GM12878 (cell line): ENCODE measurements at regions not wholly inside any gene's neighbourhood (a gene's known extent, or its start where the extent isn't known, plus 50 kb on each side); places are given as distances from the start of the nearest gene placed in this dataset.

ENCODE experiments used
- ATAC-seq: fragments of 200-7000 bp; cut with Tn5 transposase; 3 replicates; pipeline ENCODE4 v1.9.1; 2020; ENCODE audit warnings: mild to moderate bottlenecking, moderate library complexity
- BruUV-seq: library from RNA; stranded (reverse); fragments of 400-500 nt; replicated peaks from 2 replicates; lab custom pipeline; 2021; lab: Mats Ljungman, UMichigan
- CTCF ChIA-PET: fragments of 300-600 bp; sonication (Branson Sonifier 250); formaldehyde crosslinking; extraction: SDS; loops from one replicate; lab custom pipeline; 2021; ENCODE audit warnings: inconsistent platforms; lab: Yijun Ruan, JAX
- POLR2A ChIA-PET: fragments of 350-600 bp; formaldehyde crosslinking; extraction: SDS; loops from one replicate; lab custom pipeline; 2021; ENCODE audit warnings: inconsistent platforms; lab: Charles Lee
- RAD21 ChIA-PET: fragments of 300-600 bp; sonication (Branson Sonifier 250); formaldehyde crosslinking; loops from one replicate; lab custom pipeline; 2023; ENCODE audit warnings: antibody characterized with exemption; ENCODE audit not compliant: unreplicated experiment; lab: Charles Lee
- SMC1A ChIA-PET: fragments of 300-600 bp; sonication (Branson Sonifier 250); formaldehyde crosslinking; loops from one replicate; lab custom pipeline; 2023; ENCODE audit not compliant: unreplicated experiment, uncharacterized antibody; lab: Charles Lee
- DNase-seq: peaks from one replicate; pipeline ENCODE4 v3.0.0-alpha.2; 2011; ENCODE audit warnings: low read depth, low spot score
- FAIRE-seq: peaks from 3 replicates; lab custom pipeline; 2011; peaks lifted over from hg19 to GRCh38; lab: Jason Lieb, UNC
- H2AFZ ChIP-seq: 2 replicates; pipeline ENCODE4 v1.6.0; 2011; ENCODE audit warnings: low read depth, low read length, control low read depth; ENCODE audit not compliant: control insufficient read depth
- H3K27ac ChIP-seq: 2 replicates; pipeline ENCODE4 v1.5.1; 2011; ENCODE audit warnings: control low read depth; ENCODE audit not compliant: control insufficient read depth, insufficient read depth
- H3K27me3 ChIP-seq, 2 experiments: replicated peaks in 1 of 2; 2 replicates each; pipeline versions ENCODE4 v1.6.0 to v1.6.1; 2011; ENCODE audit warnings: low read length in 1 of 2; ENCODE audit not compliant: control insufficient read depth in 2 of 2, insufficient read depth in 2 of 2
- H3K36me3 ChIP-seq, 2 experiments: 2 replicates each; pipeline ENCODE4 v1.5.1; 2011; ENCODE audit warnings: low read length in 1 of 2; ENCODE audit not compliant: control insufficient read depth in 2 of 2, insufficient read depth in 2 of 2
- H3K4me1 ChIP-seq: 2 replicates; pipeline ENCODE4 v1.6.1; 2011; ENCODE audit warnings: mild to moderate bottlenecking, low read length, moderate library complexity, mixed read lengths; ENCODE audit not compliant: control insufficient read depth, insufficient read depth
- H3K4me2 ChIP-seq: 2 replicates; pipeline ENCODE4 v1.6.0; 2011; ENCODE audit warnings: control low read depth; ENCODE audit not compliant: control insufficient read depth, insufficient read depth
- H3K4me3 ChIP-seq: fragments of 200-600 bp; sonication (generic); 2 replicates; pipeline ENCODE4 v1.5.1; 2016
- H3K79me2 ChIP-seq: 2 replicates; pipeline ENCODE4 v1.6.0; 2011; ENCODE audit warnings: low read length; ENCODE audit not compliant: control insufficient read depth, insufficient read depth
- H3K9ac ChIP-seq: 2 replicates; pipeline ENCODE4 v1.8.0; 2011; ENCODE audit warnings: low read length, control low read depth, mixed read lengths; ENCODE audit not compliant: control insufficient read depth, insufficient read depth
- H3K9me3 ChIP-seq: replicated peaks from 3 replicates; pipeline ENCODE4 v1.5.1; 2011; ENCODE audit warnings: mild to moderate bottlenecking, low read length; ENCODE audit not compliant: control insufficient read depth, insufficient read depth
- H4K20me1 ChIP-seq: 2 replicates; pipeline ENCODE4 v1.6.0; 2011; ENCODE audit not compliant: control insufficient read depth, insufficient read depth
- CEBPB ChIP-seq, 2 experiments: fragments of 150-350 bp in 1 of 2; IDR thresholded peaks; 2 replicates each; pipeline ENCODE4 v1.6.1; 2012 to 2014; ENCODE audit warnings: low read depth in 2 of 2, low read length in 2 of 2, borderline replicate concordance in 1 of 2, inconsistent platforms in 1 of 2
- EED ChIP-seq: sonication (generic); IDR thresholded peaks from 2 replicates; pipeline ENCODE4 v1.6.1; 2016; ENCODE audit warnings: antibody characterized with exemption, low read depth
- MYC ChIP-seq: IDR thresholded peaks from 2 replicates; pipeline ENCODE4 v1.6.1; 2011; ENCODE audit warnings: mild to moderate bottlenecking, low read length, moderate library complexity, inconsistent platforms; ENCODE audit not compliant: insufficient read depth, insufficient replicate concordance, insufficient read length, severe bottlenecking
- POLR2A ChIP-seq: IDR thresholded peaks from 2 replicates; pipeline ENCODE4 v1.6.1; 2011; ENCODE audit warnings: low read depth, mild to moderate bottlenecking, low read length
- POLR2AphosphoS5 ChIP-seq: IDR thresholded peaks from 2 replicates; pipeline ENCODE4 v1.6.1; 2011; ENCODE audit warnings: mild to moderate bottlenecking, low read length, inconsistent platforms
- RAD21 ChIP-seq: IDR thresholded peaks from 2 replicates; pipeline ENCODE4 v1.6.1; 2011; ENCODE audit warnings: mild to moderate bottlenecking, low read depth, low read length, moderate library complexity; ENCODE audit not compliant: insufficient read depth
- RAD51 ChIP-seq: fragments of 450-650 bp; IDR thresholded peaks from 2 replicates; pipeline ENCODE4 v1.6.1; 2016; ENCODE audit warnings: moderate library complexity, mild to moderate bottlenecking, inconsistent platforms
- SMAD5 ChIP-seq: IDR thresholded peaks from 2 replicates; pipeline ENCODE4 v1.6.1; 2016; ENCODE audit warnings: antibody characterized with exemption, low read depth
- ZNF207 ChIP-seq: fragments of 450-650 bp; IDR thresholded peaks from 2 replicates; pipeline ENCODE4 v1.6.1; 2014; ENCODE audit warnings: antibody characterized with exemption, mild to moderate bottlenecking, borderline replicate concordance
- ZZZ3 ChIP-seq: IDR thresholded peaks from 2 replicates; pipeline ENCODE4 v1.6.1; 2011; ENCODE audit warnings: low read depth; ENCODE audit not compliant: control insufficient read depth, insufficient read length
- WGBS: methylation state at CpG from one replicate; pipeline ENCODE4 v1.1.6; 2016; ENCODE audit warnings: low lambda C conversion rate; ENCODE audit not compliant: insufficient replicate concordance, insufficient coverage; ENCODE audit errors: missing lambda C conversion rate; 5-methylcytosine and 5-hydroxymethylcytosine counted together
- in situ Hi-C: fragments of 300-500 bp; cut with MboI; formaldehyde crosslinking; loops from 9 replicates; pipeline ENCODE4 v1.14.3; 2018; ENCODE audit warnings: mixed read lengths
- intact Hi-C: fragments of 100-400 bp; cut with micrococcal nuclease; formaldehyde crosslinking; loops from one replicate; pipeline ENCODE4 v1.14.2; 2022; ENCODE audit not compliant: unreplicated experiment
- TF ChIP-seq, protein P1 (sequence below): IDR thresholded peaks from 2 replicates; pipeline ENCODE4 v1.6.1; 2012; ENCODE audit warnings: improper control_type of control experiment, low read depth, low read length; ENCODE audit not compliant: insufficient replicate concordance
- TF ChIP-seq, protein P2 (sequence below): fragments of 450-650 bp; formaldehyde crosslinking; IDR thresholded peaks from 2 replicates; pipeline ENCODE4 v1.4.0; 2020; ENCODE audit warnings: mild to moderate bottlenecking, moderate library complexity

DNA sequence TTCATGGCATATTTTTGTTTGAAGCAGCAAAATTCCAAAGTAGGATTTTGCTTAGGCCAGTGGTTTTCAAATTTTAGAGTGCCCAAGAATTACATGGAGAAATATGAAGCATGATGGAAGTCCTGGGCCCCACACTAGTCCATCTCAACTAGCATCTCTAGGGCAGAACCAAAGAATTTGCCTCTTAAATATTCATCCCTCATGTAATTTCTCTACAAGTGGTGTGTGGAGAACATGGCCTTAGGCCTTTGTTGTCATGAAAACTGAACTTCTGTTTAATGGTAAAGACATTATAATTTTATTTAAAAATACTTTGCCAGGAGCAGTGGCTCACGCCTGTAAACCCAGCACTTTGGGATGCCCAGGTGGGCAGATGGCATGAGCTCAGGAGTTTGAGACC lies 75.9 kb upstream of the CCNG1 start:
- BruUV-seq: no TSS peak
- SMC1A ChIA-PET: no interaction called here
- no peaks in the 10 kb centered on the region for H3K36me3 ChIP-seq
- H3K27me3 ChIP-seq: no peaks in the 10 kb centered on the region
- POLR2A ChIA-PET: no interaction called here
- no peak overlapping the region for H2AFZ ChIP-seq
- FAIRE-seq: no peak
- no peak overlapping the region for H3K4me3 ChIP-seq
- H3K4me1 ChIP-seq: no peaks in the 10 kb centered on the region
- no peak overlapping the region for H3K9ac ChIP-seq
- CTCF ChIA-PET: interaction anchor here (1.1 kb wide), 1 partner anchor 47 kb away, joined by 3 read pairs; no protein-coding TSS in a partner anchor
- in situ Hi-C loops: no loop called here
- intact Hi-C loops: no loop called here
- RAD21 ChIA-PET: no interaction called here
- no peaks in the 10 kb centered on the region; the same call in 2 of the 3 replicates for H3K9me3 ChIP-seq
- H4K20me1 ChIP-seq: no peaks in the 10 kb centered on the region
- ATAC-seq: no peak
- DNase-seq: no peak
- 4% methylated on average over 1 of the region's 1 CpG for WGBS
- no peak overlapping the region for H3K27ac ChIP-seq
- no peak overlapping the region for H3K4me2 ChIP-seq
- no peaks in the 10 kb centered on the region for H3K79me2 ChIP-seq
- no peak for TF ChIP-seq CEBPB (IDR thresholded peaks at IDR 0.05; ENCODE audit: borderline replicate concordance in 1 of 2, low read depth in 2 of 2, low read length in 2 of 2)
- TF ChIP-seq POLR2A: no peak
- TF ChIP-seq POLR2AphosphoS5: no peak
- no peak for TF ChIP-seq ZNF207
- TF ChIP-seq MYC: no peak
- TF ChIP-seq EED: no peak
- TF ChIP-seq, protein P1, sequence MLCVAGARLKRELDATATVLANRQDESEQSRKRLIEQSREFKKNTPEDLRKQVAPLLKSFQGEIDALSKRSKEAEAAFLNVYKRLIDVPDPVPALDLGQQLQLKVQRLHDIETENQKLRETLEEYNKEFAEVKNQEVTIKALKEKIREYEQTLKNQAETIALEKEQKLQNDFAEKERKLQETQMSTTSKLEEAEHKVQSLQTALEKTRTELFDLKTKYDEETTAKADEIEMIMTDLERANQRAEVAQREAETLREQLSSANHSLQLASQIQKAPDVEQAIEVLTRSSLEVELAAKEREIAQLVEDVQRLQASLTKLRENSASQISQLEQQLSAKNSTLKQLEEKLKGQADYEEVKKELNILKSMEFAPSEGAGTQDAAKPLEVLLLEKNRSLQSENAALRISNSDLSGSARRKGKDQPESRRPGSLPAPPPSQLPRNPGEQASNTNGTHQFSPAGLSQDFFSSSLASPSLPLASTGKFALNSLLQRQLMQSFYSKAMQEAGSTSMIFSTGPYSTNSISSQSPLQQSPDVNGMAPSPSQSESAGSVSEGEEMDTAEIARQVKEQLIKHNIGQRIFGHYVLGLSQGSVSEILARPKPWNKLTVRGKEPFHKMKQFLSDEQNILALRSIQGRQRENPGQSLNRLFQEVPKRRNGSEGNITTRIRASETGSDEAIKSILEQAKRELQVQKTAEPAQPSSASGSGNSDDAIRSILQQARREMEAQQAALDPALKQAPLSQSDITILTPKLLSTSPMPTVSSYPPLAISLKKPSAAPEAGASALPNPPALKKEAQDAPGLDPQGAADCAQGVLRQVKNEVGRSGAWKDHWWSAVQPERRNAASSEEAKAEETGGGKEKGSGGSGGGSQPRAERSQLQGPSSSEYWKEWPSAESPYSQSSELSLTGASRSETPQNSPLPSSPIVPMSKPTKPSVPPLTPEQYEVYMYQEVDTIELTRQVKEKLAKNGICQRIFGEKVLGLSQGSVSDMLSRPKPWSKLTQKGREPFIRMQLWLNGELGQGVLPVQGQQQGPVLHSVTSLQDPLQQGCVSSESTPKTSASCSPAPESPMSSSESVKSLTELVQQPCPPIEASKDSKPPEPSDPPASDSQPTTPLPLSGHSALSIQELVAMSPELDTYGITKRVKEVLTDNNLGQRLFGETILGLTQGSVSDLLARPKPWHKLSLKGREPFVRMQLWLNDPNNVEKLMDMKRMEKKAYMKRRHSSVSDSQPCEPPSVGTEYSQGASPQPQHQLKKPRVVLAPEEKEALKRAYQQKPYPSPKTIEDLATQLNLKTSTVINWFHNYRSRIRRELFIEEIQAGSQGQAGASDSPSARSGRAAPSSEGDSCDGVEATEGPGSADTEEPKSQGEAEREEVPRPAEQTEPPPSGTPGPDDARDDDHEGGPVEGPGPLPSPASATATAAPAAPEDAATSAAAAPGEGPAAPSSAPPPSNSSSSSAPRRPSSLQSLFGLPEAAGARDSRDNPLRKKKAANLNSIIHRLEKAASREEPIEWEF: no peak
- TF ChIP-seq, protein P2, sequence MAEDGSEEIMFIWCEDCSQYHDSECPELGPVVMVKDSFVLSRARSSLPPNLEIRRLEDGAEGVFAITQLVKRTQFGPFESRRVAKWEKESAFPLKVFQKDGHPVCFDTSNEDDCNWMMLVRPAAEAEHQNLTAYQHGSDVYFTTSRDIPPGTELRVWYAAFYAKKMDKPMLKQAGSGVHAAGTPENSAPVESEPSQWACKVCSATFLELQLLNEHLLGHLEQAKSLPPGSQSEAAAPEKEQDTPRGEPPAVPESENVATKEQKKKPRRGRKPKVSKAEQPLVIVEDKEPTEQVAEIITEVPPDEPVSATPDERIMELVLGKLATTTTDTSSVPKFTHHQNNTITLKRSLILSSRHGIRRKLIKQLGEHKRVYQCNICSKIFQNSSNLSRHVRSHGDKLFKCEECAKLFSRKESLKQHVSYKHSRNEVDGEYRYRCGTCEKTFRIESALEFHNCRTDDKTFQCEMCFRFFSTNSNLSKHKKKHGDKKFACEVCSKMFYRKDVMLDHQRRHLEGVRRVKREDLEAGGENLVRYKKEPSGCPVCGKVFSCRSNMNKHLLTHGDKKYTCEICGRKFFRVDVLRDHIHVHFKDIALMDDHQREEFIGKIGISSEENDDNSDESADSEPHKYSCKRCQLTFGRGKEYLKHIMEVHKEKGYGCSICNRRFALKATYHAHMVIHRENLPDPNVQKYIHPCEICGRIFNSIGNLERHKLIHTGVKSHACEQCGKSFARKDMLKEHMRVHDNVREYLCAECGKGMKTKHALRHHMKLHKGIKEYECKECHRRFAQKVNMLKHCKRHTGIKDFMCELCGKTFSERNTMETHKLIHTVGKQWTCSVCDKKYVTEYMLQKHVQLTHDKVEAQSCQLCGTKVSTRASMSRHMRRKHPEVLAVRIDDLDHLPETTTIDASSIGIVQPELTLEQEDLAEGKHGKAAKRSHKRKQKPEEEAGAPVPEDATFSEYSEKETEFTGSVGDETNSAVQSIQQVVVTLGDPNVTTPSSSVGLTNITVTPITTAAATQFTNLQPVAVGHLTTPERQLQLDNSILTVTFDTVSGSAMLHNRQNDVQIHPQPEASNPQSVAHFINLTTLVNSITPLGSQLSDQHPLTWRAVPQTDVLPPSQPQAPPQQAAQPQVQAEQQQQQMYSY (CRISPR knock-in tag): no peak
- TF ChIP-seq RAD21: no peak
- TF ChIP-seq SMAD5: no peak
- TF ChIP-seq RAD51: no peak
- no peak for TF ChIP-seq ZZZ3
